HG03064 (cell line): ENCODE measurements at regions not wholly inside any gene's neighbourhood (a gene's known extent, or its start where the extent isn't known, plus 50 kb on each side); places are given as distances from the start of the nearest gene placed in this dataset.

Source experiments
- ATAC-seq: cut with Tn5 transposase; IDR thresholded peaks from one replicate; pipeline ENCODE4 v1.9.1; 2021; ENCODE audit warnings: low read depth; ENCODE audit not compliant: unreplicated experiment

DNA sequence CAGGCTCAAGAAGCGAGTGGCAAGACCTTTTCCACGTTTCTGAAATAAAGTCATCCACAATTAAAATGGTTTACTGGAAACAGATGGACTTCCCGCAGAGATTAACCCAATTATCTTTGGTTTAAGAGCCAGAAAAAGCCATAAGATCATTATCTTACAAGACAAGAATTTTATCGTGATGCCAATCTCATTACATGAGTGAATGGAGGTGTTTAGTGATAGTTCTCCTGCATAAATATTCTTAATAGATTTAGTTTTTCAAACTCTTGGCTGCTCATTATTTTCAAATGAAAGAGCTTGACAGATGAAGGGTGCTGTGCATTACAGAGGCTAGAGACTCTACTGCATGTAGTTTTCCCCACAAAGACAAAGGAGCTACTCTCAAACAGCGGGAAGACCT, 1028.4 kb upstream of the PIK3C3 start:
- no peak for ATAC-seq

DNA sequence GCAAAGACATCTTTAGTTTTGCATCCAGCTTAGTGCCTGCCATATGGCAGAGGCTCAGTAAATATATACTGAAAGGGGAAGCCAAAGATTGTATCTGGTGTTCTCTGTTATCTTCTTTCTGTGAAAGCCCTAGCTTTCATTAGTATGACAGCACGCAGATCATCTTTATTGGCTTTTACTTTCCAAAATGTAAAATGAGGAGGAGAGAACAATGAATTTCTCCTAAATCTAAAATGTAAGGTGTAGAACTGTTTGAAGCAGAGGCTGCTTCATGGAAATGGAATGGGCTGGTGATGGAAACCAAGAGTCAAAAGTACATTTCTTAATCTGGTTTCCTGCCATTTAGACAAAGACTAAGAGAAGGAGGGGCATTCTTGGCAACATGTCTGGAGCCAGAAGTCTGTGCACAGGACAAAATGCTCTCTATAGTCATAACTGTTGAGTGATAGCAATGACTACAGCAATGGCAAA, 1029.9 kb upstream of the PIK3C3 start:
- ATAC-seq: no peak

GRCh38 chr18:40921845-40922629, 1033.0 kb upstream of the PIK3C3 start:
- no peak for ATAC-seq

- ATAC-seq: no peak
Observed at GRCh38 chr18:40917056-40917455, 1038.0 kb upstream of the PIK3C3 start.

- ATAC-seq: no peak
Observed at GRCh38 chr18:40915724-40916123, 1039.3 kb upstream of the PIK3C3 start.

DNA sequence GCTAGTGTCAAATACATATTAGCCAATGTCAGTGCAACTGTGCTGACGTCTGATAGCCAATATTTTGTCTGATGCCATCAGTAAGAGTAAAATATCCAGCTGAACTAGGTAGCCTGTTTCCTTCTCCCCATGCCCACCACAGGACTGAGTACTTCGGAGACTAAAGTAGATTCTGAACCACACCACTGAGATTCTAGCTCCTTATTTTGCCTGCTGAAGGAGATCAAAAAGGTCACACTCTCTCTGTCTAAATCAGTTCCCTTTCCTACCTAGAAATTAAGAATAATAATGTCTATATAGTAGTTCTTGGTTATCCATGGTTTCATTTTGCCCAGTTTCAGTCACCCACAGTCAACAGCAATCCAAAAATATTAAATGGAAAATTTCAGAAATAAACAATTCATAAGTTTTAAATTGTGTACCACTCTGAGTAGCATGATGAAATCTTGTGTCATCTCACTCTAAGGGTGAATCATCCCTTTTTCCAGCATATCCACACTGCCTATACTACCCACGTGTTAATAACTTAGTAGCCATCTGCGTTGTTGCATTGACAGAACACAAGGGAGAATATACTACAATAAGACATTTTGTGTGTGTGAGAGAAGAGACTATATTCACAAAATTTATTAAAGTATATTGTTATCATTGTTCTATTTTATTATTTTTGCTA, 1043.3 kb upstream of the PIK3C3 start:
- no peak for ATAC-seq

- ATAC-seq: no peak
Observed at GRCh38 chr18:40911041-40911440, 1044.0 kb upstream of the PIK3C3 start.

GRCh38 chr18:40907842-40908241, 1047.2 kb upstream of the PIK3C3 start:
- ATAC-seq: no peak

DNA sequence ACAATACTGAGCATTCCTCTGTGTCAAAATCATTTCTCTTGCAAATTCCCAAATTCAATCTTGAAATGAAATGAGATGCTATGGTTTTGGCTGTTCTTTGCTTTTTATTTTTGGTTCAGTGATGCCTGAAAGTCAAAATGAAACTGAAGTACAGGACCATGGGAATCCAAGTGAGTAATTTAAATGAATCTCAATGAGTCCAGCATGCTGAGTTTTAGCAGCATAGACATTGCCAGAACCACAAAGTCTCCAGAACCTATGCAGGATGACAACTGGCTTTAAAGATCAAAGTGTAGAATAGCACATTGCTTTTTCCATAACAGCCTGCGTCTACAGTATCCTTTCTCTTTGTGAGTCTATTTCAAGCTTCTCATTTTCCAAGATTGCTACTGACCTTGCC, 1050.7 kb upstream of the PIK3C3 start:
- no peak for ATAC-seq

DNA sequence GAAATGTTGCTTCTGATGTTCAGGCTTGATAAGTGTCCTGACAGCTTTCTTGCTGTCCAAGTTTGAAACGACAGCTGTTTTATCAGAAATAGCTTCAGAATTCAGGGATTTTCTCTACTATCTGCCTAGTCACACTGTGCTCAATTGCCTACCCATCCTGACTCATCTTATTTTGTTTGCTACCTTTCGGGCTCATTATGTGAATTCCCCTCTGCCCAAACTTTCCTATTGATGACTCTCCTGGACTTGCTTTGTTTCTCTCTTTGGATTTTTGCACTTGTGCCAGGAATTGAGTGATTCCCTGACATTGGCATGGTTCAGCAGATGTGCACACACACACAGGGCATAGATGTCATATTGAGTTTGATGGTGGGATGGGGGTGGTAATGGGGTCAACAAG, 1052.6 kb upstream of the PIK3C3 start:
- no peak for ATAC-seq

GRCh38 chr18:40897884-40898283, 1057.2 kb upstream of the PIK3C3 start:
- no peak for ATAC-seq

GRCh38 chr18:40883271-40883670, 1071.8 kb upstream of the PIK3C3 start:
- no peak for ATAC-seq

GRCh38 chr18:40882468-40882867, 1072.6 kb upstream of the PIK3C3 start:
- ATAC-seq: no peak

DNA sequence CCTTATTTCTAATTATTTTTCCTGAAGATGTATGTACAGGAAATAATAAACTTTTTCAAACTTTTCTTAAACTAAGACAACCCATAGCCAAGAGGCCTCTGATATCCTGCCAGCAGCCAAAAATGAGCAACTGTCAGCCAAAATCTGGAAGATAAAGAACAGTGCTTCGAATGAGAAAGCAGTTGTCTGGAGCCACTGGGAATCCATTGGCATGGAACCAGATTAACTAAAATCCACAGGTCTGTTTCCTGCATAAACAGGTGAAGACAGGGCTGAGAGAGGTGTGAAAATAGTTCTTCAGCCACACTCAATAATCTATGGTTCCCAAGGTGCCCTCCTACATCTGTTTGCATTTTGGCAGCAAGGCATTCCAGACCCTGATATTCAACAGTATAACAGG, 1076.7 kb upstream of the PIK3C3 start:
- ATAC-seq: no peak

DNA sequence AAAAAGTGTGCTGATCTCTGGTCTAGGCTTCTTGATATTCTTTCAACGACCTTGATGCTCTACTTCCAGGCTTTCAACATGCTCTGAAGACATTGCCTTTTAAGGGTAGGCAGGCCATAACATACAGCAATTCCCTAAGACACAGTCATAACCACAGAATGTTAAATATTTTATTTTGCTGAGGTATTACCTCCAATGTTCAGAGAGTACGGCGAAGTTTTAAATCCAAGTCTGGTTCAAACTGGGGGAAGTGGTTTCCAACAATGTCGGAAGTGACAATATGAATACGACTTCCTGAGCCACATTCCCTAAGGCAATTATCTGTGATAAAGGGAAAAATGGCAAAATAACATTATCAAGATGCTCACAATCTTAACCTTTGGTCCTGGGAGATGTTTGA, 1077.9 kb upstream of the PIK3C3 start:
- ATAC-seq: no peak

- ATAC-seq: no peak
Observed at GRCh38 chr18:40875101-40875615, 1079.9 kb upstream of the PIK3C3 start.

- no peak for ATAC-seq
Observed at GRCh38 chr18:40874233-40874632, 1080.8 kb upstream of the PIK3C3 start.

DNA sequence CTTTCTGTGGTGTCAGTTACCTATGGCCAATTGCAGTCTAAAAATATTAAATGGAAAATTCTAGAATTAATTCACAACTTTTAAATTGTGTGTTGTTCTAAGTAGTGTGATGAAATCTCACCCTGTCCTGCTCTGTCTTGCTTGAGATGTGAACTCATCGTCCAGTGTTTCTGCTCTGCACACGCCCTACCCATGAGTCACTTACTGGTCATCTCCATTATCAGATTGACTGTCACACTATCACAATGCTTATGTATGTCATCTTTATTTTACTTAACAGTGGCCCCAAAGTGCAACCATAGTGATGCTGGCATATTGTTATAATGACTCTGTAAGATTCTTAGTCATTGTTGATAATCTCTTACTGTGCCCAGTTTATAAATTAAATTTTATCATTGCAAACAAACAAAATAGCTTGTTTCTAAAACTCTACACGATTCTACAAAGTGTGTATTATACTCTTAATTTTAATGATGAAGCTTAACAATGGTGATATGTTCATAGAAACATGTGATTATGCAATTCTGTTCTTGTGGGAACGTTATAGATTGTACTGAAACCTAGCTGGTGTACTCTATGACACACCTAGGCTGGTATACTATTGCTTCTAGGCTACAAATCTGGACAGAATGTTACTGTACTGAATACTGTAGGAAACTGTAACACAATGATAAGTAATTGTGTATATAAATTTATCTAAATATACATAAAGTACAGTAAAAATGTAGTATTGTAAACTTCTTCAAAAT, 1086.8 kb upstream of the PIK3C3 start:
- ATAC-seq: no peak

DNA sequence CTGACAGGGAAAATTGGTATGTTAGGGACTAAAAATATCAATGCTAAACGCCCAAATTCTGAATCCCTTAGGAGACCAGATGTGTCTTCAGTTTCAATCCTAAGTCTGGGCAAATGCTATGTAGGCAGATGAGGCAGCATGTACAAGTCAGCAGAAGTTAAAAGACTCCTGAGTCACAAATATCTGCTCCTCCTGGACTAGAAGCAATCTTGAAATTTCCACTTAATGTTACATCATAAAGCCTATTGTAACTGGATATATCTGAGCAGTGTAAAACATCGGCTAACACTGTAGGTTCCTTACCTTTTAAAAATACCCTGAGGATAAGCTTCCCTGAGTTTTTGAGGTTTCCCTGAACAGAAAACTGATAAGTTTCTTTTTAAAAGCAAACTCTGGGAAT, 1087.6 kb upstream of the PIK3C3 start:
- ATAC-seq: no peak

DNA sequence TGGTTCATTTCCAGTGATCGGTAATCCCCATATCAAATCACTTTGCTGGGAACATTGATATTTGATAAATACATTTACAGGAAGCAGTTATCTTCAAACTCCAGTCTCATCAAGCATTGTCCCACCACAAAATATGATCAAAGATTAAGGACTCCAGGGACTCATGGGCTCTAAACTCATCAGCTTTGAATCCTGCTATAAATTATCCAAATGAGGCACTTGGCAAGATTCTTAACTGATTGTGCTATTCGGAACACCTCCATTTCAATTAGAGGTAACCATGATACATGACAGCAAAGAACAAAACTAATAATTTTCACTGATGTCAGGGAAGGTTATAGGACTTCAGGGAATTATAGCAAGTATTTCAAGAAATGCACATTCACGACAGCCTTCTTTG, 1088.1 kb upstream of the PIK3C3 start:
- no peak for ATAC-seq

GRCh38 chr18:40866013-40866645, 1088.9 kb upstream of the PIK3C3 start:
- no peak for ATAC-seq
